ENCODE measurements at regions not wholly inside any gene's neighbourhood (a gene's known extent, or its start where the extent isn't known, plus 50 kb on each side); places are given as distances from the start of the nearest gene placed in this dataset.

GRCh38 chr4:43481526-43481925, 589.0 kb downstream of the GRXCR1 start:
- TF ChIP-seq POLR2A (IDR thresholded peaks at IDR 0.05) (no peak), CTCF (IDR thresholded peaks at IDR 0.05) (no peak)

All from uterus (tissue), 2 donors.